H9 (cell line): ENCODE measurements at regions not wholly inside any gene's neighbourhood (a gene's known extent, or its start where the extent isn't known, plus 50 kb on each side); places are given as distances from the start of the nearest gene placed in this dataset.

Source experiments
- DNase-seq: peaks from one replicate; pipeline ENCODE4 v3.0.0-alpha.2; 2017
- H2AFZ ChIP-seq: one replicate; pipeline ENCODE4 v1.6.1; 2013; ENCODE audit warnings: mild to moderate bottlenecking, low read length, control low read depth, moderate library complexity
- H2AK5ac ChIP-seq: 2 replicates; pipeline ENCODE4 v1.6.1; 2013; ENCODE audit warnings: low read length, control low read depth, mixed read lengths; ENCODE audit not compliant: insufficient read length
- H2BK120ac ChIP-seq: one replicate; pipeline ENCODE4 v1.6.1; 2013; ENCODE audit warnings: low read depth, mild to moderate bottlenecking, low read length, control low read depth, inconsistent platforms; ENCODE audit not compliant: poor library complexity, severe bottlenecking
- H2BK12ac ChIP-seq: 2 replicates; pipeline ENCODE4 v1.6.1; 2013; ENCODE audit warnings: low read length, control low read depth, mixed read lengths, low read depth; ENCODE audit not compliant: insufficient read length
- H2BK15ac ChIP-seq: 2 replicates; pipeline ENCODE4 v1.6.1; 2013; ENCODE audit warnings: low read depth, low read length, control low read depth
- H2BK20ac ChIP-seq: one replicate; pipeline ENCODE4 v1.6.1; 2013; ENCODE audit warnings: low read depth, mild to moderate bottlenecking, low read length, control low read depth, inconsistent platforms; ENCODE audit not compliant: poor library complexity, severe bottlenecking
- H2BK5ac ChIP-seq: 2 replicates; pipeline ENCODE4 v1.6.1; 2013; ENCODE audit warnings: low read length, control low read depth, mixed read lengths; ENCODE audit not compliant: insufficient read length
- H3K14ac ChIP-seq: 2 replicates; pipeline ENCODE4 v1.6.1; 2013; ENCODE audit warnings: low read length, control low read depth; ENCODE audit not compliant: insufficient read depth
- H3K18ac ChIP-seq: 2 replicates; pipeline ENCODE4 v1.6.1; 2013; ENCODE audit warnings: low read depth, mild to moderate bottlenecking, mixed read lengths, low read length, control low read depth; ENCODE audit not compliant: insufficient read length
- H3K23ac ChIP-seq: 2 replicates; pipeline ENCODE4 v1.6.1; 2013; ENCODE audit warnings: low read length, control low read depth, mixed read lengths, low read depth; ENCODE audit not compliant: insufficient read length
- H3K23me2 ChIP-seq: 2 replicates; pipeline ENCODE4 v1.6.1; 2013; ENCODE audit warnings: low read depth, mild to moderate bottlenecking, mixed read lengths, low read length, control low read depth; ENCODE audit not compliant: insufficient read length, poor library complexity, severe bottlenecking
- H3K27ac ChIP-seq: 2 replicates; pipeline ENCODE4 v1.5.1; 2013; ENCODE audit warnings: low read length, control low read depth, mixed read lengths, low read depth; ENCODE audit not compliant: insufficient read length
- H3K27me3 ChIP-seq: 2 replicates; pipeline ENCODE4 v1.6.1; 2013; ENCODE audit warnings: low read length, control low read depth, inconsistent platforms; ENCODE audit not compliant: insufficient read depth
- H3K4ac ChIP-seq: 2 replicates; pipeline ENCODE4 v1.6.1; 2013; ENCODE audit warnings: low read depth, mild to moderate bottlenecking, control low read depth, inconsistent platforms, low read length, moderate library complexity
- H3K4me1 ChIP-seq: 2 replicates; pipeline ENCODE4 v1.6.1; 2013; ENCODE audit warnings: low read length, control low read depth, inconsistent platforms; ENCODE audit not compliant: insufficient read depth
- H3K4me2 ChIP-seq: 2 replicates; pipeline ENCODE4 v1.6.1; 2013; ENCODE audit warnings: low read length, control low read depth, mixed read lengths; ENCODE audit not compliant: insufficient read length, insufficient read depth
- H3K56ac ChIP-seq: 2 replicates; pipeline ENCODE4 v1.6.1; 2013; ENCODE audit warnings: low read depth, mild to moderate bottlenecking, mixed read lengths, low read length, control low read depth; ENCODE audit not compliant: insufficient read length
- H3K79me1 ChIP-seq: 2 replicates; pipeline ENCODE4 v1.6.1; 2013; ENCODE audit warnings: low read depth, mild to moderate bottlenecking, moderate library complexity, low read length, control low read depth, inconsistent platforms; ENCODE audit not compliant: insufficient read depth, poor library complexity, severe bottlenecking
- H3K79me2 ChIP-seq: 2 replicates; pipeline ENCODE4 v1.6.1; 2013; ENCODE audit warnings: low read length, control low read depth, inconsistent platforms; ENCODE audit not compliant: insufficient read depth
- H3K9ac ChIP-seq: 2 replicates; pipeline ENCODE4 v1.6.1; 2013; ENCODE audit warnings: low read length, control low read depth, mixed read lengths; ENCODE audit not compliant: insufficient read length; ENCODE audit errors: extremely low read depth
- H3K9me3 ChIP-seq: one replicate; pipeline ENCODE4 v1.6.1; 2013; ENCODE audit warnings: low read depth, low read length, inconsistent platforms; ENCODE audit not compliant: control insufficient read depth
- H3T11ph ChIP-seq: one replicate; pipeline ENCODE4 v1.6.1; 2013; ENCODE audit warnings: mild to moderate bottlenecking, low read length, control low read depth, inconsistent platforms
- H4K20me1 ChIP-seq: one replicate; pipeline ENCODE4 v1.6.1; 2013; ENCODE audit not compliant: control insufficient read depth, insufficient read length, insufficient read depth
- H4K5ac ChIP-seq: 2 replicates; pipeline ENCODE4 v1.6.1; 2013; ENCODE audit warnings: low read depth, mild to moderate bottlenecking, mixed read lengths, low read length, control low read depth; ENCODE audit not compliant: insufficient read length
- H4K8ac ChIP-seq: replicated peaks from 2 replicates; pipeline ENCODE4 v1.6.1; 2013; ENCODE audit warnings: low read length, control low read depth, mixed read lengths, low read depth; ENCODE audit not compliant: insufficient read length
- H4K91ac ChIP-seq: 2 replicates; pipeline ENCODE4 v1.6.1; 2013; ENCODE audit warnings: low read depth, mild to moderate bottlenecking, moderate library complexity, mixed read lengths, low read length, control low read depth; ENCODE audit not compliant: insufficient read length
- H3K27ac Mint-ChIP-seq, 3 experiments: 2 replicates in 2 of 3; 3 replicates in 1 of 3; pipeline ENCODE4 v1.8.0; 2020 to 2021; ENCODE audit warnings: mixed read lengths in 3 of 3, mild to moderate bottlenecking in 1 of 3, moderate library complexity in 1 of 3
- H3K27me3 Mint-ChIP-seq: 2 replicates; pipeline ENCODE4 v1.8.0; 2021; ENCODE audit warnings: low read depth, mild to moderate bottlenecking, moderate library complexity, mixed read lengths
- H3K36me3 Mint-ChIP-seq, 3 experiments: 2 replicates in 2 of 3; 3 replicates in 1 of 3; pipeline ENCODE4 v1.8.0; 2020 to 2021; ENCODE audit warnings: low read depth in 3 of 3, mixed read lengths in 3 of 3; ENCODE audit not compliant: insufficient read depth in 1 of 3
- H3K4me1 Mint-ChIP-seq, 2 experiments: 2 replicates each; pipeline ENCODE4 v1.8.0; 2020; ENCODE audit warnings: mixed read lengths in 2 of 2
- H3K4me3 Mint-ChIP-seq, 2 experiments: 2 replicates in 1 of 2; 3 replicates in 1 of 2; pipeline ENCODE4 v1.8.0; 2020 to 2021; ENCODE audit warnings: mild to moderate bottlenecking in 2 of 2, mixed read lengths in 2 of 2, moderate library complexity in 1 of 2
- H3K9me3 Mint-ChIP-seq, 2 experiments: 2 replicates in 1 of 2; 3 replicates in 1 of 2; pipeline ENCODE4 v1.8.0; 2020; ENCODE audit warnings: mild to moderate bottlenecking in 2 of 2, mixed read lengths in 2 of 2, moderate library complexity in 1 of 2
- CTCF ChIP-seq: fragments of 200-600 bp; sonication (generic); conservative IDR thresholded peaks from 3 replicates; pipeline ENCODE4 v1.8.0; 2021; ENCODE audit warnings: antibody characterized with exemption, mild to moderate bottlenecking
- WGBS: extraction: QIAGEN DNeasy Blood & Tissue Kit; methylation state at CpG from one replicate; pipeline ENCODE4 v1.1.7; 2013; ENCODE audit warnings: missing lambda C conversion rate, low lambda C conversion rate, mixed read lengths; ENCODE audit not compliant: insufficient read length; ENCODE audit errors: extremely low coverage; 5-methylcytosine and 5-hydroxymethylcytosine counted together

- WGBS, result no CpG with 5 or more reads among the region's 16 CpGs
Observed at GRCh38 chr2:41954304-41955291, 93.2 kb upstream of the PKDCC start.

More at GRCh38 chr2:41954304-41955291, 93.2 kb upstream of the PKDCC start:
- Histone ChIP-seq H3K9ac (no peak overlapping the region), H3K27ac (no peak overlapping the region), H3K27me3 (no peaks in the 10 kb centered on the region), H3K4ac (no peak overlapping the region), H2AK5ac (no peak overlapping the region), H2BK15ac (no peak overlapping the region), H2BK5ac (no peak overlapping the region), H3K79me2 (no peaks in the 10 kb centered on the region), H3K18ac (no peak overlapping the region), H4K8ac (no peak overlapping the region), H4K20me1 (no peaks in the 10 kb centered on the region), H2BK120ac (no peak overlapping the region), H2BK12ac (no peak overlapping the region), H3K56ac (no peak overlapping the region), H3K14ac (no peak overlapping the region; the same call in 1 of the 2 replicates), H3K4me1 (peaks cover 2% of the 10 kb centered on the region), H3T11ph (no peak overlapping the region), H3K23me2 (no peaks in the 10 kb centered on the region), H3K23ac (no peak overlapping the region), H3K9me3 (no peaks in the 10 kb centered on the region), H4K5ac (no peak overlapping the region), H3K4me2 (no peak overlapping the region), H3K79me1 (no peaks in the 10 kb centered on the region), H2BK20ac (no peak overlapping the region), H2AFZ (no peak overlapping the region), H4K91ac (no peak overlapping the region)
- Mint-ChIP-seq H3K27me3 (no peaks in the 10 kb centered on the region; the same call in 1 of the 2 replicates), H3K4me1 (peaks cover 25 to 31% of the 10 kb centered on the region in 2 experiments), H3K4me3 (no peak overlapping the region), H3K9me3 (no peaks in the 10 kb centered on the region), H3K27ac (no peak overlapping the region; a peak in 1 of 7 replicates), H3K36me3 (no peaks in the 10 kb centered on the region)
- no peak for TF ChIP-seq CTCF
- DNase-seq, result no peak
